Activated naive CD4-positive, alpha-beta T cell treated with anti-CD3 and anti-CD28 coated beads, Interleukin-2, amount 50 U/mL, for 72 hours (primary cell): ENCODE measurements at regions not wholly inside any gene's neighbourhood (a gene's known extent, or its start where the extent isn't known, plus 50 kb on each side); places are given as distances from the start of the nearest gene placed in this dataset.

Experiments used
- ATAC-seq, 2 donors: fragments of 150-1000 bp; cut with Tn5 transposase; 2 replicates each; pipeline ENCODE4 v1.10.0; 2021; ENCODE audit warnings: mild to moderate bottlenecking in 2 of 2, moderate library complexity in 2 of 2
- DNase-seq, 2 donors: peaks; one replicate each; pipeline ENCODE4 v3.0.0; 2021 to 2022; ENCODE audit warnings: low spot score in 2 of 2
- H3K27ac Mint-ChIP-seq, 2 donors: one replicate each; pipeline ENCODE4 v1.8.0; 2022; ENCODE audit warnings: mild to moderate bottlenecking in 2 of 2, mixed read lengths in 2 of 2
- H3K36me3 Mint-ChIP-seq, 2 donors: one replicate each; pipeline ENCODE4 v1.8.0; 2022; ENCODE audit warnings: mixed read lengths in 2 of 2
- H3K9me3 Mint-ChIP-seq, 2 donors: one replicate each; pipeline ENCODE4 v1.8.0; 2022; ENCODE audit warnings: mixed read lengths in 2 of 2

DNA sequence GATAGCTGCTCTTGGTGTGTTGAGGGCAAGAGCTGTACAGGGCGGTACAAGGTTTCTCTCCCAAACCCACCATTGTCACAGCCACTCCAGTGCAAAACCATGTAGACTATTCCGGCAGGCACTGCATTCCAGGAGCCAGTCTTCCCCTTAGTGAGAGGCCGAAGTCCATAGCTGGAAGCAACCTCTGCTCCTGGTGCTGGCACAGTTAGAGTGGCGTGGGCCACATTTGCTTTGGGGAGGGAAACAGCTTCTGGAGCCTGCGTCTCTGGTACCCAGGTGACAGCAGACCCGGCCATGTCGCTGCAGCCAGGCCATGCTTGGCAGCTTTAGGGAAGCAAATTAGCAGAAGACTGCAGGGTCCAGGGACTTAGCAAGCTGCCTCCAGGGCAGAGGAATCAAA, 788.0 kb downstream of the BRD1 start:
- Mint-ChIP-seq H3K36me3 (no peaks in the 10 kb centered on the region), H3K27ac (no peak overlapping the region), H3K9me3 (peaks cover 4 to 5% of the 10 kb centered on the region in 2 donors)
- ATAC-seq (no peak), DNase-seq (no peak)

- DNase-seq (no peak), ATAC-seq (no peak)
- peaks cover 4 to 5% of the 10 kb centered on the region in 2 donors for H3K9me3 Mint-ChIP-seq
- no peaks in the 10 kb centered on the region for H3K36me3 Mint-ChIP-seq
- no peak overlapping the region for H3K27ac Mint-ChIP-seq
Observed at GRCh38 chr22:49037701-49038245, 789.9 kb downstream of the BRD1 start.

- DNase-seq: no peak
- Mint-ChIP-seq H3K9me3 (peaks cover 4 to 5% of the 10 kb centered on the region in 2 donors), H3K36me3 (no peaks in the 10 kb centered on the region), H3K27ac (no peak overlapping the region)
- no peak for ATAC-seq
Observed at GRCh38 chr22:49036513-49036912, 791.2 kb downstream of the BRD1 start.

- DNase-seq (no peak), ATAC-seq (no peak)
- Mint-ChIP-seq H3K9me3 (peaks cover 4 to 5% of the 10 kb centered on the region in 2 donors), H3K36me3 (no peaks in the 10 kb centered on the region), H3K27ac (no peak overlapping the region)
Observed at GRCh38 chr22:49035818-49036457, 791.7 kb downstream of the BRD1 start.

GRCh38 chr22:49034836-49035817, 792.5 kb downstream of the BRD1 start:
- DNase-seq: no peak
- Mint-ChIP-seq H3K36me3 (no peaks in the 10 kb centered on the region), H3K9me3 (peaks cover 4 to 5% of the 10 kb centered on the region in 2 donors), H3K27ac (no peak overlapping the region)
- ATAC-seq: no peak

- ATAC-seq: no peak
- Mint-ChIP-seq H3K27ac (no peak overlapping the region), H3K36me3 (no peaks in the 10 kb centered on the region), H3K9me3 (peaks cover 4 to 5% of the 10 kb centered on the region in 2 donors)
- DNase-seq: no peak
Observed at GRCh38 chr22:49033616-49034015, 794.1 kb downstream of the BRD1 start.

- Mint-ChIP-seq H3K36me3 (no peaks in the 10 kb centered on the region), H3K27ac (no peak overlapping the region), H3K9me3 (peaks cover 4 to 5% of the 10 kb centered on the region in 2 donors)
- DNase-seq (no peak), ATAC-seq (no peak)
Observed at GRCh38 chr22:49032821-49033220, 794.9 kb downstream of the BRD1 start.

DNA sequence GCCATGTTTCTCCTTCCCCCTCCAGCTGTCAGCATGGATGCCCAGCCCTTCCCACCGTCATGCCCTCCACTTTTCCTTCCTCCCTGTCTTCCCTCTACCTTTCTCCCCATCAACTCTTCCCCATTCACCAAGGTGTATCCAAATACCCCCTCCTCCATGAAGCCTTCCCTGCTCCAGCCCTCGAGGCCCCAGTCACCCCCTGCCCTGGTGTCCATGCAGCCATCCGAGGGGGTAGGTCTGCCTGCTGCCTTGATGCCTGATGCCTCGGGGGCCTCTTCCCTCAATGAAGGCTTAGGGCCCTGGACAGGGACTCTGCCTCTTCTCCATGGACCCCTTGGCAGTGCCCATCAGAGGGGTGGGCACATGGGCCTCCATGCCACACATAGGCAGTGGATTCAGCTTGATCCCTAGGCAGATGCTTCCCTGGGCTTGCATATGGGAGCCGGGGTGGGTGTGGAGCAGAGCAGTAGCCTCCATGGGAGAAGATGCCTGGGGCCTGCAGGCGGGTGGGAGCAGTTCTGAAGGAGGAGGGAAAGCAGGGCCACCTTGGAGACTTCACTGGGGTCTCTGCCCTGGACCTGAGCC, 795.8 kb downstream of the BRD1 start:
- ATAC-seq (no peak), DNase-seq (no peak)
- no peak overlapping the region for H3K27ac Mint-ChIP-seq
- no peaks in the 10 kb centered on the region for H3K36me3 Mint-ChIP-seq
- peaks cover 2 to 3% of the 10 kb centered on the region in 2 donors for H3K9me3 Mint-ChIP-seq

DNA sequence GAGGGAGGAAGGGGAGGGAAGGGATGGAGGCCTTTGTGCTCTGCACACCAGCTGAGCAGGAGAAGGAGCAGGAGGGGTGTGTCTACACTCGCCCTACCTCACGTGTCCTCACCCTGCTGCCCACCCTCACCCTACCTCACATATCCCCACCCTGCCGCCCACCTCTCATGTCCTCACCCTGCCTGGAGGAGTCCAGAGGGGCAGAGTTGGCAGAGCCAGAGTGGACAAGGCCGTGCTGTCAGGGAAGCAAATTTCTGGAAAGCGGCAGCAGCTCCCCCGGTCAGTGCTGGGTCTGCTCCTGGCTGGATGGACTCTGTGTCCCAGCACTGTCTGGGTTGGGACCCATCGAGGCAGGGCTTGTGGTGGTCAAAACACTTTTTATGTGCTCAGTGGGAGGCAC, 799.6 kb downstream of the BRD1 start:
- DNase-seq: no peak
- Mint-ChIP-seq H3K27ac (no peak overlapping the region), H3K9me3 (no peaks in the 10 kb centered on the region), H3K36me3 (no peaks in the 10 kb centered on the region)
- ATAC-seq: no peak

DNA sequence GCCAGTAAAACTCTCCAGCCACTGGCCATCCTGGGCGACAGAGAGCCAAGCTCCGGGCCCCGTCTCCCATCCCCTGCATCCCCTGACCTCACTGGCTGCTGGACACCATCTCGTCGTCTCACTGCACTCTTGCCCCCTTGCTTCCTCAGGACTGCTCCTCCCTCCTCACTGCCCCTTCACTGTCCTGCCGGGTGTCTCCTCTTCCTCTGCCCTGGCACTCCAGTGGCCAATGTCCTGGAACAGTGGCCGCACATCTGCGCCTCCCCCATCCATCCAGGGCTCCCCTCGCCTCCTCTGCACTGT, 800.4 kb downstream of the BRD1 start:
- Mint-ChIP-seq H3K9me3 (no peaks in the 10 kb centered on the region), H3K36me3 (no peaks in the 10 kb centered on the region), H3K27ac (no peak overlapping the region)
- DNase-seq: no peak
- ATAC-seq: no peak

- DNase-seq: no peak
- ATAC-seq: no peak
- H3K27ac Mint-ChIP-seq: no peak overlapping the region
- no peaks in the 10 kb centered on the region for H3K36me3 Mint-ChIP-seq
- no peaks in the 10 kb centered on the region for H3K9me3 Mint-ChIP-seq
Observed at GRCh38 chr22:49026494-49027367, 800.9 kb downstream of the BRD1 start.

DNA sequence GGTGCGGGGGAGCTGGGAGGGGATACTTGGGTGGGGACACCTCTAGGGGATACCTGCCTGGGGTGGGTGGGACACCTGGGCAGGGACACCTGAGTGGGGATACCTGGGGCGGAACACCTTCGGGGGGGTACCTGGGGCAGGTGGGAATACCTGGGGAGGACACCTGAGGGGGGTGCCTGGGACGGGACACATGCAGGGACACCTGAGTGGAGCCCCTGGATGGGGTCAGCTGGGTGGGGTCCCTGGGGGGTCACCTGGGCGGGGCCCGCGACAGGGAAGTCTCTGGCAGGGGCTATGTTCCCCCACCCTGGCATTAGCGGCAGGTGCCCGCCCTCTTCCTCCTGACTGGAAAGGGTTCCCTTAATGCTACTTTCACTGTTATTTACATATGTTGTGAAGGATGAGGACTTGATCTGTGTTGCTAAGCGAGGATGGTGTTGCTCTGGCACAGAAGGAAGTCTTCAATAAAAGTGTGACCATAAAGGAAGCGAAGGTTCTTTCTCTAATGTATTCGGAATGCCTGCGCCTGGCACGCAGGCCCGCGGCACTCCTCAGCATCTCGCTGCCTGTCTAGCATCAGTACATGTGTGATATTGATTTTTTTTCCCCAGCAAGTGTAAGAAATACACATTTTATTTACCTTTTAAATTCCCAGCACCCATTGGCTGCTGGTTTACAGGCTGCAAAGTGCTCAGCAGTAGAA, 801.7 kb downstream of the BRD1 start:
- H3K9me3 Mint-ChIP-seq: no peaks in the 10 kb centered on the region
- H3K36me3 Mint-ChIP-seq: no peaks in the 10 kb centered on the region
- no peak overlapping the region for H3K27ac Mint-ChIP-seq
- ATAC-seq: no peak
- no peak for DNase-seq

- no peaks in the 10 kb centered on the region for H3K9me3 Mint-ChIP-seq
- no peak overlapping the region for H3K27ac Mint-ChIP-seq
- no peak for DNase-seq
- no peaks in the 10 kb centered on the region for H3K36me3 Mint-ChIP-seq
- no peak for ATAC-seq
Observed at GRCh38 chr22:49024775-49025440, 802.8 kb downstream of the BRD1 start.

DNA sequence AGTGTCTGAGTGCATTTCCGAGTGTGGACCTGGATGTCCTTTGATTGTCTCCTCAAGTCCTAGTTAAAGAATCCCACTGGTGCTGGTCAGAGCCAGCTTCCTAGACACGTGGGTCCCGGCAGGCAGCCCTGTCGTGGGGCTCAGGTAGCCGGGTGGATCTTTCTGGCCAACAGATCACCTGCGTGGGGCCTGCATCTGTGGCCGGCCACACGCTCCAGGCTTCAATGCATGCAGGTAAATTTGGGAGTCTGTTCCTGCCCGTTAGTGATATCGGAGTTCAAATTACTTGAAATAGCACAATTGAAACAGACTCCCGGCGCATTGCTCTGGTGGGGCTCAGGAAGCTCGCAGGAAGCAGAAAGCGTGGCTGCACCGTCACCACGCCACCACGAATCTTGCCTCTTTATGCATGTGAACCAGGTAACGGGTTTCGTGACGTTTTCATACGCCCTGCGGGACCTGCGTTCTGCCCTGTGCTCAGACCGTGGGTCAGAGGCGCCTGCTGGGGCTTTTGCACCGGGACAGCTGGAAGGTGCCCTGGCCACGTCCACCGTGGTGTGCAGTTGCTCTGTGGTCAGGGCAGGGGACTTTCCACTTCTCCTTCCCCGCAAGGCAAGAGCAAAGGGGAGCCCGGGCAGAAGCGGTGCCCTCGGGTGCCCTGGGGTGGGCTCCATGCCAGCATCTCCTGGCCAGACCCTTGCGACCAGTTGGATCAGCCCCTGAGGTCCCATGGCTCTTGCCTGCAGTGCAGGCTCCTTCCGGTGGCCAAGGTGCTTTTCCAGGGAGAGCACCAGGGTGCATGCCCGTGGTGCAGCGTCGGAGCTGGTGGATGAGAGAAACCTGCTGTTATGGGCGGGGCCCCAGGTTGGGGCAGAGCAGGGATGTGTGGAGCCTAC, 803.5 kb downstream of the BRD1 start:
- no peak for DNase-seq
- ATAC-seq: no peak
- no peaks in the 10 kb centered on the region for H3K9me3 Mint-ChIP-seq

More for the DNA sequence above, 803.5 kb downstream of the BRD1 start:
- no peaks in the 10 kb centered on the region for H3K36me3 Mint-ChIP-seq
- no peak overlapping the region for H3K27ac Mint-ChIP-seq
